A673 (cell line): ENCODE measurements at regions not wholly inside any gene's neighbourhood (a gene's known extent, or its start where the extent isn't known, plus 50 kb on each side); places are given as distances from the start of the nearest gene placed in this dataset.

ENCODE experiments used
- EZH2 ChIP-seq: fragments of 200-600 bp; sonication (generic); IDR thresholded peaks from 2 replicates; pipeline ENCODE4 v1.6.1; 2017; ENCODE audit warnings: borderline replicate concordance, low read depth, mild to moderate bottlenecking, mixed read lengths, antibody characterized with exemption, low read length; ENCODE audit not compliant: poor library complexity, severe bottlenecking
- TF ChIP-seq, protein P1 (sequence below): fragments of 300-800, 200-600 bp; sonication (generic); conservative IDR thresholded peaks from 2 replicates; pipeline ENCODE4 v1.5.1; 2017; ENCODE audit warnings: low read depth, mild to moderate bottlenecking, antibody characterized with exemption, low read length, moderate library complexity, mixed read lengths

GRCh38 chr13:86562866-86563265 lies 763.6 kb upstream of the SLITRK6 start:
- TF ChIP-seq, protein P1, sequence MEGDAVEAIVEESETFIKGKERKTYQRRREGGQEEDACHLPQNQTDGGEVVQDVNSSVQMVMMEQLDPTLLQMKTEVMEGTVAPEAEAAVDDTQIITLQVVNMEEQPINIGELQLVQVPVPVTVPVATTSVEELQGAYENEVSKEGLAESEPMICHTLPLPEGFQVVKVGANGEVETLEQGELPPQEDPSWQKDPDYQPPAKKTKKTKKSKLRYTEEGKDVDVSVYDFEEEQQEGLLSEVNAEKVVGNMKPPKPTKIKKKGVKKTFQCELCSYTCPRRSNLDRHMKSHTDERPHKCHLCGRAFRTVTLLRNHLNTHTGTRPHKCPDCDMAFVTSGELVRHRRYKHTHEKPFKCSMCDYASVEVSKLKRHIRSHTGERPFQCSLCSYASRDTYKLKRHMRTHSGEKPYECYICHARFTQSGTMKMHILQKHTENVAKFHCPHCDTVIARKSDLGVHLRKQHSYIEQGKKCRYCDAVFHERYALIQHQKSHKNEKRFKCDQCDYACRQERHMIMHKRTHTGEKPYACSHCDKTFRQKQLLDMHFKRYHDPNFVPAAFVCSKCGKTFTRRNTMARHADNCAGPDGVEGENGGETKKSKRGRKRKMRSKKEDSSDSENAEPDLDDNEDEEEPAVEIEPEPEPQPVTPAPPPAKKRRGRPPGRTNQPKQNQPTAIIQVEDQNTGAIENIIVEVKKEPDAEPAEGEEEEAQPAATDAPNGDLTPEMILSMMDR, result no peak
- TF ChIP-seq EZH2, result no peak
